ENCODE measurements at regions not wholly inside any gene's neighbourhood (a gene's known extent, or its start where the extent isn't known, plus 50 kb on each side); places are given as distances from the start of the nearest gene placed in this dataset.

DNA sequence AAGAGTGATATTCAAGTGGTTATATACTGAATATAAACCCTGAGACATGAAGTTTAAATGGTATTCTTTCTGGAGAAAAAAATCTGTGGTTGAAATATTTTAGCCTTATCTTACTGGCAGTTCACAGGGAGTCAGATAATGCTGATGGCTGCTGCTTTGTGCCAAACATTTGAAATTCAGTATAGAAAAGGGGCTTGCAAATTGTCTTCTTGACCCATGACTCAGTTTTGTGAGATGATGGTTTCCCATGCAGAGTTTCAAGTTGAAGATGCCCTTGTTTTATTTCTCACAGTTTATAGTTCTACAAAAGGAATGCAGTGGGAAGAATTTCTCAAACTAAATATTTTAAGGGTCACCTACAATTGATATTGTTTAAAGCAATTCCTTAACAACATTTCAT is 251.1 kb upstream of the MEOX2 start:
- peaks cover 4% of the 10 kb centered on the region for H3K9me3 Mint-ChIP-seq
- H3K27me3 Mint-ChIP-seq (ENCODE audit: low read depth), result no peaks in the 10 kb centered on the region
- intact Hi-C loops (cut with micrococcal nuclease), result no loop called here
- H3K36me3 Mint-ChIP-seq (ENCODE audit: low read depth), result no peaks in the 10 kb centered on the region
- DNase-seq (ENCODE audit: low spot score), result no peak
- no peaks in the 10 kb centered on the region for H3K4me1 Mint-ChIP-seq (ENCODE audit: low read depth)
- H3K4me3 Mint-ChIP-seq (ENCODE audit: low read depth), result no peak overlapping the region
- no peak overlapping the region for H3K27ac Mint-ChIP-seq

- no peaks in the 10 kb centered on the region for H3K27me3 Mint-ChIP-seq (ENCODE audit: low read depth)
- no peak overlapping the region for H3K4me3 Mint-ChIP-seq (ENCODE audit: low read depth)
- H3K27ac Mint-ChIP-seq, result no peak overlapping the region
- no peaks in the 10 kb centered on the region for H3K4me1 Mint-ChIP-seq (ENCODE audit: low read depth)
- H3K36me3 Mint-ChIP-seq (ENCODE audit: low read depth), result no peaks in the 10 kb centered on the region
- intact Hi-C loops (cut with micrococcal nuclease), result no loop called here
- DNase-seq (ENCODE audit: low spot score), result no peak
- H3K9me3 Mint-ChIP-seq, result peaks cover 4% of the 10 kb centered on the region
Measured at GRCh38 chr7:15936991-15937390, 250.5 kb upstream of the MEOX2 start.

DNA sequence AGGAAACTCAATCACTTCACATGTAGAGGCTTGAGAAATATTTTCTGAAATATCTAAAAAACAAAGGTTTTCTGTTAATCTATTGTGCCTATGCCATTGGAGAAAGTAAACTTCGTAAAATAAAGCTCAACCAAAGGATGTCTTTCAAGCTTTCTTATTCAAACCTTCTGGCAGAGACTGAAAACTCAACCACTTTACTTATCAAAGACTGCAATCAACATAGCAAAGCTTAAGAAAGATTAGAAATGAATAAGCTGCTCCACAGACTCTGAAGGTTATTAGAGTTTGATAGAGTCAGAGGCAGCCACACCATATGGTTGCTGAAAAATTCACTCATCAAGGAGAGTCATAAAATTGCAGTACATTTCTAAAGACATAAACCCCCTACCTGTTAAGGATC is 245.8 kb upstream of the MEOX2 start:
- Mint-ChIP-seq H3K27ac (no peak overlapping the region), H3K9me3 (peaks cover 5% of the 10 kb centered on the region)
- intact Hi-C loops (cut with micrococcal nuclease), result no loop called here

GRCh38 chr7:15929411-15929810 is 242.9 kb upstream of the MEOX2 start:
- Mint-ChIP-seq H3K4me1 (ENCODE audit: low read depth) (no peaks in the 10 kb centered on the region), H3K27ac (no peak overlapping the region), H3K9me3 (peaks cover 8% of the 10 kb centered on the region), H3K4me3 (ENCODE audit: low read depth) (no peak overlapping the region), H3K27me3 (ENCODE audit: low read depth) (no peaks in the 10 kb centered on the region), H3K36me3 (ENCODE audit: low read depth) (no peaks in the 10 kb centered on the region)
- no peak for DNase-seq (ENCODE audit: low spot score)
- intact Hi-C loops (cut with micrococcal nuclease), result no loop called here

More for the DNA sequence above, 245.8 kb upstream of the MEOX2 start:
- no peak for DNase-seq (ENCODE audit: low spot score)
- H3K27me3 Mint-ChIP-seq (ENCODE audit: low read depth), result no peaks in the 10 kb centered on the region
- no peaks in the 10 kb centered on the region for H3K36me3 Mint-ChIP-seq (ENCODE audit: low read depth)
- H3K4me1 Mint-ChIP-seq (ENCODE audit: low read depth), result no peaks in the 10 kb centered on the region
- no peak overlapping the region for H3K4me3 Mint-ChIP-seq (ENCODE audit: low read depth)

GRCh38 chr7:15925608-15926007 is 239.1 kb upstream of the MEOX2 start:
- no peak overlapping the region for H3K27ac Mint-ChIP-seq
- H3K4me3 Mint-ChIP-seq (ENCODE audit: low read depth), result no peak overlapping the region
- H3K9me3 Mint-ChIP-seq, result peaks cover 17% of the 10 kb centered on the region
- no peaks in the 10 kb centered on the region for H3K36me3 Mint-ChIP-seq (ENCODE audit: low read depth)
- no peaks in the 10 kb centered on the region for H3K4me1 Mint-ChIP-seq (ENCODE audit: low read depth)
- DNase-seq (ENCODE audit: low spot score), result no peak
- intact Hi-C loops (cut with micrococcal nuclease), result no loop called here
- H3K27me3 Mint-ChIP-seq (ENCODE audit: low read depth), result no peaks in the 10 kb centered on the region

GRCh38 chr7:15924910-15925309 is 238.4 kb upstream of the MEOX2 start:
- intact Hi-C loops (cut with micrococcal nuclease), result no loop called here
- Mint-ChIP-seq H3K4me1 (ENCODE audit: low read depth) (no peaks in the 10 kb centered on the region), H3K27ac (no peak overlapping the region), H3K27me3 (ENCODE audit: low read depth) (no peaks in the 10 kb centered on the region), H3K9me3 (peaks cover 17% of the 10 kb centered on the region), H3K4me3 (ENCODE audit: low read depth) (no peak overlapping the region), H3K36me3 (ENCODE audit: low read depth) (no peaks in the 10 kb centered on the region)
- DNase-seq (ENCODE audit: low spot score), result no peak

DNA sequence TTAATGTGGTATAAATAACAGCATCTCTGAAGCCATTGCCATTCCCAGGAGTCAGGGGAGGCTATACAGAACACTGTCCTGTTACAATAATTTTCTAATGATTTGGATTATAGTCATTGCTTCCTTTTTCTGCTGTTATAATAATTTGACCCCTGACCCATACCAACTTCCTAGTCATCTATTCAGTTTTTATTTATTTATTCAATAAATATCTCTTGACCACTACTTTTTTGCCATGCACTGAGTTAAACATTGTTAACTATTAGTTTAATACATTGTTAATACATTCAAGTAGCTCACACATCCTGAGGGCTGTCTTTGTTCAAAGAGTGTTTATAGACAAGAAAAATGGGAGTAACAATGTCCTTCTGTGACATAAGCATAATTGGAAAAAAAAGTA is 235.5 kb upstream of the MEOX2 start:
- no peak for DNase-seq (ENCODE audit: low spot score)
- Mint-ChIP-seq H3K36me3 (ENCODE audit: low read depth) (no peaks in the 10 kb centered on the region), H3K4me3 (ENCODE audit: low read depth) (no peak overlapping the region), H3K27ac (no peak overlapping the region), H3K27me3 (ENCODE audit: low read depth) (no peaks in the 10 kb centered on the region), H3K4me1 (ENCODE audit: low read depth) (no peaks in the 10 kb centered on the region), H3K9me3 (peaks cover 18% of the 10 kb centered on the region)
- intact Hi-C loops (cut with micrococcal nuclease), result no loop called here

- Mint-ChIP-seq H3K27ac (no peak overlapping the region), H3K36me3 (ENCODE audit: low read depth) (no peaks in the 10 kb centered on the region), H3K4me1 (ENCODE audit: low read depth) (no peaks in the 10 kb centered on the region), H3K9me3 (peaks cover 18% of the 10 kb centered on the region), H3K4me3 (ENCODE audit: low read depth) (no peak overlapping the region), H3K27me3 (ENCODE audit: low read depth) (no peaks in the 10 kb centered on the region)
- no peak for DNase-seq (ENCODE audit: low spot score)
- intact Hi-C loops (cut with micrococcal nuclease), result no loop called here
Measured at GRCh38 chr7:15921576-15921975, 235.1 kb upstream of the MEOX2 start.

- H3K4me3 Mint-ChIP-seq (ENCODE audit: low read depth), result no peak overlapping the region
- no peaks in the 10 kb centered on the region for H3K4me1 Mint-ChIP-seq (ENCODE audit: low read depth)
- DNase-seq (ENCODE audit: low spot score), result no peak
- intact Hi-C loops (cut with micrococcal nuclease), result no loop called here
- no peaks in the 10 kb centered on the region for H3K36me3 Mint-ChIP-seq (ENCODE audit: low read depth)
- H3K27me3 Mint-ChIP-seq (ENCODE audit: low read depth), result no peaks in the 10 kb centered on the region
- H3K27ac Mint-ChIP-seq, result no peak overlapping the region
- H3K9me3 Mint-ChIP-seq, result peaks cover 18% of the 10 kb centered on the region
Measured at GRCh38 chr7:15920953-15921352, 234.5 kb upstream of the MEOX2 start.

DNA sequence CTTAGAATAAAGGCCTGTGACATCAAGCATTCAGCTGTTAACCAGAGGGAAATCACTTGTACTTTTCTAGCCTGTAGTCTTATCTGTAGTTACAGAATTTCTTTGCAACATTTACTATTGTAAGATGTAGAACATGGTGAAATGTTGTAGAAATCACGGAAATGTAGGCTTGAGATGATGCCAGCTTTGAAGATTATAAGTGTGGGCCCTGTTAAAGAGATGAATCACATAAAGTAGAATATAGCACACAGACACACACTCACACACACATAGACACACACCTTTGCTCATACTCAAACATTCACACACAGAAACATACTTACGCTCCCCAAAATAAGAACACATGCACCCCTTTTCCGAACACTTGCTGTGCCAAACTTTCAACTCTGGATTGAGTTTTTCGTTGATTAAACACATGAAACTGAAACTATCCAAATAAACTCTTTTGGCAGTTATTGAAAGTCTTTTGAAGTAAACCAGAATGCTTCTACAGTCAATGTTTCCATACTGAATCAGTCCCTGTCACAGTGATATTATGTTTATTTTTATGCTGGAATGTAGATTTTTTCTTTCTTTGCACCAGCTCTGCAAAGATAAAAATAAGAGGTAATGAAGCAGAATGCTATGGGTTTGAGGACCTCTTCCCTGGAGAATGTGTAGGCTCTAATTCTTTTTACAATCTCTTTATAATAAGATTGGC is 230.3 kb upstream of the MEOX2 start:
- Mint-ChIP-seq H3K4me3 (ENCODE audit: low read depth) (no peak overlapping the region), H3K27ac (no peak overlapping the region), H3K4me1 (ENCODE audit: low read depth) (no peaks in the 10 kb centered on the region), H3K9me3 (peaks cover 9% of the 10 kb centered on the region), H3K36me3 (ENCODE audit: low read depth) (no peaks in the 10 kb centered on the region), H3K27me3 (ENCODE audit: low read depth) (no peaks in the 10 kb centered on the region)
- intact Hi-C loops (cut with micrococcal nuclease), result no loop called here
- no peak for DNase-seq (ENCODE audit: low spot score)

DNA sequence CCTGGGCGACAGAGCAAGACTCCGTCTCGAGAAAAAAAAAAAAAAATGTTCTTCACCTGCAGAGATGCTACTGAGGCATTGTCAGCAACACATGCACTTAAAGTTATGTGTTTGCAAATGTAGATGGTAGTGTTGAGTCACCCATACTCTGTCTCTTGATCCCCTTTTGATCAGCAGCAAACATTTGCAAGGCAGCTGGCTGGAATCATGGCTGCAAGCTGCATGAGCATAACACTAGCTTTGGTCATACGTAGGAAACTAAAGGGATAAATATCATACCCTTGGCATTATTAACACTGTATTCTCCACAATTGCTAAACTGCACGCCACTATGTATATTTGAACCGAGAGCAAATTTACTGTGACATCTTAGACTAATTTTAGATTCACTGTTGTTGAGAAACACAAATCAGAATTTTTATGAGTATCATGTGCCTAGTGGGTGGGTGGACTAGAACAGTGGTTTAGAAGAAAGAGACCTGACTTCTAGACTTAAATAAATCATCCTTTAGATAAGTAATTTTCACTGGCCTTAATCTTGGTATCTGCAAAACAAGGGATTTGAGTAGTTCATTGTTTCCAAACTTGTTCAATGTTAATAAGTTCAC is 229.3 kb upstream of the MEOX2 start:
- H3K27me3 Mint-ChIP-seq (ENCODE audit: low read depth), result no peaks in the 10 kb centered on the region
- no peaks in the 10 kb centered on the region for H3K36me3 Mint-ChIP-seq (ENCODE audit: low read depth)
- no peak overlapping the region for H3K4me3 Mint-ChIP-seq (ENCODE audit: low read depth)
- no peak overlapping the region for H3K27ac Mint-ChIP-seq
- intact Hi-C loops (cut with micrococcal nuclease), result no loop called here
- H3K9me3 Mint-ChIP-seq, result peaks cover 9% of the 10 kb centered on the region
- DNase-seq (ENCODE audit: low spot score), result no peak
- no peaks in the 10 kb centered on the region for H3K4me1 Mint-ChIP-seq (ENCODE audit: low read depth)

GRCh38 chr7:15914611-15915010 is 228.1 kb upstream of the MEOX2 start:
- H3K27me3 Mint-ChIP-seq (ENCODE audit: low read depth), result no peaks in the 10 kb centered on the region
- intact Hi-C loops (cut with micrococcal nuclease), result no loop called here
- no peak overlapping the region for H3K4me3 Mint-ChIP-seq (ENCODE audit: low read depth)
- H3K4me1 Mint-ChIP-seq (ENCODE audit: low read depth), result no peaks in the 10 kb centered on the region
- no peak for DNase-seq (ENCODE audit: low spot score)
- no peaks in the 10 kb centered on the region for H3K36me3 Mint-ChIP-seq (ENCODE audit: low read depth)
- peaks cover 14% of the 10 kb centered on the region for H3K9me3 Mint-ChIP-seq
- H3K27ac Mint-ChIP-seq, result no peak overlapping the region

GRCh38 chr7:15906436-15906835 is 220.0 kb upstream of the MEOX2 start:
- no peaks in the 10 kb centered on the region for H3K27me3 Mint-ChIP-seq (ENCODE audit: low read depth)
- H3K27ac Mint-ChIP-seq, result no peak overlapping the region
- no peaks in the 10 kb centered on the region for H3K36me3 Mint-ChIP-seq (ENCODE audit: low read depth)
- intact Hi-C loops (cut with micrococcal nuclease), result no loop called here
- no peak overlapping the region for H3K4me3 Mint-ChIP-seq (ENCODE audit: low read depth)
- peaks cover 5% of the 10 kb centered on the region for H3K9me3 Mint-ChIP-seq
- H3K4me1 Mint-ChIP-seq (ENCODE audit: low read depth), result no peaks in the 10 kb centered on the region
- no peak for DNase-seq (ENCODE audit: low spot score)

All from activated T-helper 2 cell treated with anti-CD3 and anti-CD28 coated beads, Interferon-gamma antibody, Interleukin-2, Interleukin-4, amounts not matched to agents 10 μg/mL and 5 μg/mL and 100 μg/mL, durations not matched to agents 14 hours and 24 hours and 36 hours (primary cell).